ENCODE measurements at regions not wholly inside any gene's neighbourhood (a gene's known extent, or its start where the extent isn't known, plus 50 kb on each side); places are given as distances from the start of the nearest gene placed in this dataset.

DNA sequence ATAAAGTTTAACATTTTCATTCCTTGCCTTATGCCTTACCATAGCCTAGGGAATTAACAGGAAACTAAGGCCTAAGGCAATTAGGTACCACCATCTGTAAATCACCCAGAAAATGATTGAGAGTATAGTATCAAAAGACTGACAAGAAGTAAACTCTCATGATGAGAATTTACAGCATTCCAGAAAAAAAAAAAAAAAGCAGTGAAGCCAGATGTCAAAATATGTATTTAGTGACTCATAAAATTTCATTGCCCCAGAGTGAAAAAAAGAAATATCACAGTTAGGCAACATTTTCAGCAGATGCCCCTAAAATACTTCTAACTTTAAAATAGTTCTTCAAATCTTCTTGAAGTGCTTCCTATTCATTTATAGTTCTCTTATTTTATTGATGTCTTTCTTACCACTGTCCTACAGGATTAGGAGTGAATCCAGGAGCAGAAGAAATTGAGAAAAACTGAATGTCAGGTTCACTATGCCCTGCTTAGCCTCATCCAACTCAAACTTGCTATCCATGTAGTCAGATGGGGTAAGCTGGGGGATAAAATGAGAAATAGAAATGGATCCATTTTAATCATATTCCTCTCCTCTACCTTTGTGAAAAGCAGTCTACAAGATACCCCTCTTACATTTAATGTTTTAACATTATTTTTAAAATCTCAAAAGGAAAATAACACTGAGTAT lies 57.3 kb upstream of the TANK start:
- no peak for DNase-seq

DNA sequence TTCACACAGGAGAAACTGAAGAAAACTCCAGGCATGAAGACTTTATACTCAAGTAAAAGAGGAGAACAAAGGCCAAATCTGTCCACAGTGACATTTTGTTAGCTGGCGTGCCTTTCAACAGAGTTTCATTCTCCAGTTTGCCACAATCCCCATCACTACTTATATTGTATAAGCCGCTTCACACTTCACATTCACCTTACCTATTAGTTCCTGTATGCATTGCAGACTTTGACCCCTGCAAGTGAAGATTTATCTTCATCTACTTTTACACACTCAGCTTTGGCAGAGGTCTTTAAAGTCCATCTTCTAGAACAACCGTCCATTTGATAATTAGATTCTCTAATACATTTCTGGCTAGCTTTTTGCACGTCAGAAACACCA lies 56.8 kb upstream of the TANK start:
- DNase-seq, result no peak

DNA sequence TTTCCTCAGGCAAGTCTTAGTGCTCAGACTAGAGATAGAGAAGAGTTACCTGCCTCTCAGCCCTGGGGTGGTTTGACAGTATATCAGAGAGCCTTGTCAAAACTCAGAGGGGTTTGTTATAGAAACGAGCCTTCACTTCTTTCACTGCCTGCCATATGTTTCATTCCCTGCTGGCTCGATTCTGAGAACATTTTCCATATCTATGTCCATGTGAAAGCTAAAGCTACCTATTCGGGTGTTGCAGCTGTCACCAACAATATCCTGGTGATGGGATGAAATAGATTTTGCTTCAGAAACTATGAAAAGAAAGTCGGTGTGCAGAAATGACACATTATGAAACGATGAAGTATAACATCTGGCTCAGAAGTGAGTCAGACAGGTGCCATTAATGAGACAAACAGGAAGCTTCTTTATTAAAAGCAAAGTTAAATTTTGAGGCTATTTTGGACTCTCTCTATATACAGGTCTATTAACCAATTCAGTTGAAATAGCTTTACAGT lies 56.1 kb upstream of the TANK start:
- DNase-seq, result no peak

DNA sequence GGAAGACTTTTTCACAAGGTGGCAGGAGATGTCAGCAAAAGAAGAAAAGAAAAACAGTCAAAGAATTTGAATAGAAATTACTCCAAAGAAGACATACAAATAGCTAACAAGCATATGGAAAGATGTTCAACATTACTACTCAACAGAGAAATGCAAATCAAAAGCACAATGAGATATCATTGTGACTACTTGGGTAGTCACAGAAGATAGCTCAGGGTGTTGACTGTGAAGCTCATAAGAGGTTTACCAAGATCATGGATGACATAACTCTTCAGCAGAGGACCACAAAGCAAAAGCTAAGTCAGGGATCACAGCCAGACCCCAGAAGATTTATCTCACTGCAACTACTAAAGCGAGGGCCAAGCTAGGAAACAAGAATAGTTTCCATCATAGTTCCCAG lies 53.0 kb upstream of the TANK start:
- no peak for DNase-seq
